22Rv1 (cell line): ENCODE measurements at regions not wholly inside any gene's neighbourhood (a gene's known extent, or its start where the extent isn't known, plus 50 kb on each side); places are given as distances from the start of the nearest gene placed in this dataset.

Experiments
- H3K27ac ChIP-seq: fragments of 450-650 bp; 2 replicates; pipeline ENCODE4 v1.5.1; 2017
- CTCF ChIP-seq: fragments of 450-650 bp; IDR thresholded peaks from 2 replicates; pipeline ENCODE4 v1.5.1; 2017; ENCODE audit warnings: mild to moderate bottlenecking
- ZFX ChIP-seq: fragments of 450-650 bp; IDR thresholded peaks from 2 replicates; pipeline ENCODE4 v1.6.1; 2017; ENCODE audit warnings: antibody characterized with exemption, borderline replicate concordance

- H3K27ac ChIP-seq: peak overlapping the region; percentile 61; the same call in 1 of the 2 replicates
Observed at GRCh38 chr2:19479666-19480065, 121.2 kb upstream of the OSR1 start.

GRCh38 chr2:19478409-19478808 lies 120.0 kb upstream of the OSR1 start:
- peak overlapping the region; percentile 61 for H3K27ac ChIP-seq
- TF ChIP-seq ZFX: no peak
- no peak for TF ChIP-seq CTCF

More at GRCh38 chr2:19479666-19480065, 121.2 kb upstream of the OSR1 start:
- TF ChIP-seq CTCF (no peak), ZFX (no peak)

GRCh38 chr2:19476327-19476726 lies 117.9 kb upstream of the OSR1 start:
- TF ChIP-seq CTCF (no peak), ZFX (no peak)
- no peak overlapping the region for H3K27ac ChIP-seq

- TF ChIP-seq CTCF: no peak
- TF ChIP-seq ZFX: no peak
- no peak overlapping the region for H3K27ac ChIP-seq
Observed at GRCh38 chr2:19474128-19474527, 115.7 kb upstream of the OSR1 start.

GRCh38 chr2:19473350-19473749 lies 114.9 kb upstream of the OSR1 start:
- TF ChIP-seq CTCF: no peak
- no peak for TF ChIP-seq ZFX
- H3K27ac ChIP-seq: no peak overlapping the region

GRCh38 chr2:19472391-19472978 lies 114.1 kb upstream of the OSR1 start:
- TF ChIP-seq CTCF: no peak
- TF ChIP-seq ZFX: no peak
- no peak overlapping the region for H3K27ac ChIP-seq

- no peak overlapping the region for H3K27ac ChIP-seq
- TF ChIP-seq CTCF: no peak
Observed at GRCh38 chr2:19471491-19471890, 113.1 kb upstream of the OSR1 start.
